Mucosa of stomach (tissue), 1 donor: ENCODE measurements at regions not wholly inside any gene's neighbourhood (a gene's known extent, or its start where the extent isn't known, plus 50 kb on each side); places are given as distances from the start of the nearest gene placed in this dataset.

ENCODE experiments used
- H3K27me3 ChIP-seq: one replicate; pipeline ENCODE4 v1.7.0; 2013; ENCODE audit warnings: mild to moderate bottlenecking, low read length; ENCODE audit not compliant: control insufficient read depth, insufficient read depth
- H3K36me3 ChIP-seq: one replicate; pipeline ENCODE4 v1.7.0; 2013; ENCODE audit warnings: low read length; ENCODE audit not compliant: control insufficient read depth, insufficient read depth
- H3K4me1 ChIP-seq: one replicate; pipeline ENCODE4 v1.7.0; 2013; ENCODE audit warnings: mild to moderate bottlenecking, low read length; ENCODE audit not compliant: control insufficient read depth, insufficient read depth
- H3K4me3 ChIP-seq: one replicate; pipeline ENCODE4 v1.7.0; 2013; ENCODE audit warnings: low read length
- H3K9ac ChIP-seq: one replicate; pipeline ENCODE4 v1.7.0; 2013; ENCODE audit warnings: mild to moderate bottlenecking, low read length, moderate library complexity
- H3K9me3 ChIP-seq: one replicate; pipeline ENCODE4 v1.7.0; 2013; ENCODE audit warnings: mild to moderate bottlenecking, low read length, moderate library complexity; ENCODE audit not compliant: control insufficient read depth
- donor health status: Pancreatic carcinoma.

DNA sequence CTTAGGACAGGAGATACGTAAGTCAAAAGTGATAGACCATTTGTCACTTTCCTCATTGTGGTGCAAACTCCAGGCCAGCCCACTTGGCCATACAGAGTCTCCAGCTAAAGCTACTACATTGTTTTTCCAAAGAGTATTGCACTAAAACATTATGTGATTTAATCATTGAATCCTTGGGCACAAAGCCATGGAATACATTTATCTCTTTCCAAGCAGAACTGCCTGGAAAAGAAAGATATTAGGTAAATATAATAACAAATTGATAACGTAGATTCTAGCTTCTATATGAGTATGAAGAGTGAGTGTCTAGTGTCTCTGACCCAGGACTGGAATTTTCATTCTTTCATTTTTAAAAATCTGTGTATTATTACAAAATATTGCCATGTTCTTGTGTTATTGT lies 863.7 kb upstream of the SEMA6D start:
- H3K9ac ChIP-seq = no peak overlapping the region
- no peaks in the 10 kb centered on the region for H3K36me3 ChIP-seq
- no peaks in the 10 kb centered on the region for H3K9me3 ChIP-seq
- no peak overlapping the region for H3K4me3 ChIP-seq
- H3K27me3 ChIP-seq = no peaks in the 10 kb centered on the region
- no peaks in the 10 kb centered on the region for H3K4me1 ChIP-seq

DNA sequence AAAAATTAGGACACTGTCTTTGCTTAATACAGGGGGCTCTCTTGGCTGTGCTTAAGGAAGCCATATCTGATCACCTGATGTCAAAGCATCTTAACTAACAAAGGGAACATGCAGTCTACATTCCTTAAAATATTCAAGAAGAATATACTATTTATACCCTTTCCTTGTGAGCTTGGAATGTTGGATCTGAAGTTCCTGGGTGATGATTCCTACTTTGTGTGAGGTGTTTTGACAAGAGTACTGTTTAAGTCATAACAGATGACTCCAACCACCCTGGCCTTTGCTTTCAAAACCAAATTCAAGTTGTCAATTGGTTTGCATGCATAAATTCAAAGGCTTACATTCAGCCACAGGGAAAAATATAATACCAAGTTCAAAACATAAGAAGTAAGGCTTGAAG lies 862.7 kb upstream of the SEMA6D start:
- H3K27me3 ChIP-seq = no peaks in the 10 kb centered on the region
- no peaks in the 10 kb centered on the region for H3K9me3 ChIP-seq
- no peaks in the 10 kb centered on the region for H3K4me1 ChIP-seq
- no peak overlapping the region for H3K9ac ChIP-seq
- H3K4me3 ChIP-seq = no peak overlapping the region
- no peaks in the 10 kb centered on the region for H3K36me3 ChIP-seq

DNA sequence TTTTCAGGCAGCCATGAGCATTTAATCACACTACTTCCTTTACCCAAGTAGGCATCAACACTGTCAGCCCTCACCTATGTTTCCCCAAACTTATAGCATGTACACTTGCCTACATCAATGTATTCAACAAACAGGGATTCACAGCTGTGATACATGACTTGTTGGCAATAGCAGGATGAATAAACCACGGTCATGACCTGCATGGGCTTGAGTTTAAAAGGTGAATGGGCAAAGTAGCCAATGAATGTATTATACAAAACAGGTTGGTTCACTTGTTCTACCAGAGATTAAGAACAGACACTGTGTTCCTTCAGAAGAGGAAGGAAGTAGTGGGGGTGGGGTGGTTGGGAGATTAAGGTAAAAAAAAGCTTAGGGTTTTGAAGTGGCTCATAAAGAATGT lies 861.9 kb upstream of the SEMA6D start:
- no peaks in the 10 kb centered on the region for H3K36me3 ChIP-seq
- no peak overlapping the region for H3K4me3 ChIP-seq
- H3K9me3 ChIP-seq = no peaks in the 10 kb centered on the region
- no peaks in the 10 kb centered on the region for H3K27me3 ChIP-seq
- H3K9ac ChIP-seq = no peak overlapping the region
- no peaks in the 10 kb centered on the region for H3K4me1 ChIP-seq

DNA sequence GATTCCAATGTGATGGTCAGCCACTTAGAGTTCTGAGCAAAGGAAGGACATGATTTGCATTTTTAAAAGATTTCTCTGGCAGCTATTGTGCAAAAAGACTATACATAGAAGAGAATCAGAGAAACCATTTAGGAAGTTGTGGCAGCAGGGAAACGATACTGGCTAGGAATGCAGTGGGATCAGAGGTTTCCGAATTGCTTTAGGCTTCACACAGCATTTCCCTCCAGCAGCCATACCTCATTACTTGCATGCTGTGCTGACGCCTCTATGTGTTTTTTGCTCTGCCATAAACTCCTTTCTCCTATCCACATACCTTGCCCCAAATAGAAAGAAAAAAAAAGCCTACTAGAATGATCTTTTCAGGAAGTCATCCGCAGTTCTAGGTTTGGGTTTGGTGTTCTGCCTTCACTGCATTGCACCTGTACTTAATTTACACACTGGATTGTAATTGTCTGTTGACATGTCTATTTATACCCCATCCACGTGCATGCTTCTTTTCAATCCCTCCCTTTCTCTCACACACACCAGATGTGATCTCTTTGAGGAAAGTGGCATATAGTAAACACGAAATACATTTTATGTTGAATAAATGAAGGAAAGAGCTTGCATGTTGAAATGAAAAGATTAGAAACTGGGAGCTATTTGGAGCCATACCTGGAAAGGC lies 860.3 kb upstream of the SEMA6D start:
- Histone ChIP-seq H3K36me3 (no peaks in the 10 kb centered on the region), H3K4me1 (no peaks in the 10 kb centered on the region), H3K9ac (no peak overlapping the region)

DNA sequence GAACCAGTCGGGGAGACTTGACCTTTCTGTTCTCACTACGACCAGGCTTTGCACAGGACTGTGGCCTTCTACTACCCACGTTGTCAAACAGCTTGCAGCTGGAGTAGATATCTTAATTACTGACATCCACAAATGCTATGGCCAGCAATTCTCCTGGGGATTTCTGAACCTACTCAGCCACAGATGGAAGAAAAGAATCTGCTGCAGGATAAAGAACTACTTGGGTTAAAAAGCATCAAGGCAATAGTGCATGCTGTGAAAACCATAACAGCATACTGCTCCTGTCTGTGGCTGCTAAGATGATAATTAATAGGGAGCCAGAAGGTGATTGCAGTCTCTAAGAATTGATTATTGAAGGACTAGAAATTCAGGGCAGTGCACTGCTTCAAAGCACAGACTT lies 859.2 kb upstream of the SEMA6D start:
- Histone ChIP-seq H3K4me1 (no peaks in the 10 kb centered on the region), H3K9me3 (no peaks in the 10 kb centered on the region), H3K9ac (no peak overlapping the region), H3K36me3 (no peaks in the 10 kb centered on the region), H3K4me3 (no peak overlapping the region), H3K27me3 (no peaks in the 10 kb centered on the region)

More for the DNA sequence above, 860.3 kb upstream of the SEMA6D start:
- Histone ChIP-seq H3K27me3 (no peaks in the 10 kb centered on the region), H3K4me3 (no peak overlapping the region), H3K9me3 (no peaks in the 10 kb centered on the region)

DNA sequence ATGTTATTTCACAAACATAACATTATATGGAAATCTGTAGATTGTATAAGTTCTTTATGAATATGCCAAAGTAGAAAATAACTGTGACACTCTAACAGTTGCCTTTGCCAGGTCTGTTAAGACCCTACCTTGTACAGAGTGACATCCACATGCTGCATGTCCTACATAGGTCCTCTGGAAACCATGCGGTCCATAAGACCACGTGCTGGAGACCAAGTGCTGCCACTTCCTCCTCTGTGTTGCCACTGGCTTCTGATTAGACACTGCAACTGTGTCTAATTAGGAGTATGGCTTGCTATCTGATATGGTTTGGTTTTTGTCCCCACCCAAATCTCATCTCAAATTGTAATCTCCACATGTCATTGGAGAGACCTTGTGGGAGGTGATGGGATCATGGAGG lies 855.5 kb upstream of the SEMA6D start:
- no peaks in the 10 kb centered on the region for H3K27me3 ChIP-seq
- no peaks in the 10 kb centered on the region for H3K4me1 ChIP-seq
- no peaks in the 10 kb centered on the region for H3K9me3 ChIP-seq
- H3K36me3 ChIP-seq = no peaks in the 10 kb centered on the region
- no peak overlapping the region for H3K9ac ChIP-seq
- H3K4me3 ChIP-seq = no peak overlapping the region

DNA sequence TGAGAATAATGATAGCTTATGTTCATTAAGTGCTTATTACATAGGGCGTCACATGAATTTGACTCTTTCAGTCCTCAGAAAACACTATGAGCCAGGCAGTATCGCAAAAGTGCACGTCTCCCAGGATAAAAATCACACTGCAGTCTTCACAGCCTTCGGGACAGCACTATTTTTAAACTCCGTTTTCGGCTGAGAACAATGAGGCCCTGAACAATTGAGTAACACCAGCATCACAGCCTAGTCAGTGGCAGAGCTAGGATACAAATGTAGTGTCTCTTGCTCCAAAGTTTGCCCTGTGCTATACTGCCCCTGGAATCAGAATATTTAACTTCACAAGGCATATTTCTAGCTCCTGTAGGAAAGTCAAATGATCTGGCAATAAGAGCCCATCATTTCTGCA lies 852.1 kb upstream of the SEMA6D start:
- Histone ChIP-seq H3K4me1 (no peaks in the 10 kb centered on the region), H3K9me3 (no peaks in the 10 kb centered on the region), H3K27me3 (no peaks in the 10 kb centered on the region), H3K9ac (no peak overlapping the region), H3K4me3 (no peak overlapping the region), H3K36me3 (no peaks in the 10 kb centered on the region)

DNA sequence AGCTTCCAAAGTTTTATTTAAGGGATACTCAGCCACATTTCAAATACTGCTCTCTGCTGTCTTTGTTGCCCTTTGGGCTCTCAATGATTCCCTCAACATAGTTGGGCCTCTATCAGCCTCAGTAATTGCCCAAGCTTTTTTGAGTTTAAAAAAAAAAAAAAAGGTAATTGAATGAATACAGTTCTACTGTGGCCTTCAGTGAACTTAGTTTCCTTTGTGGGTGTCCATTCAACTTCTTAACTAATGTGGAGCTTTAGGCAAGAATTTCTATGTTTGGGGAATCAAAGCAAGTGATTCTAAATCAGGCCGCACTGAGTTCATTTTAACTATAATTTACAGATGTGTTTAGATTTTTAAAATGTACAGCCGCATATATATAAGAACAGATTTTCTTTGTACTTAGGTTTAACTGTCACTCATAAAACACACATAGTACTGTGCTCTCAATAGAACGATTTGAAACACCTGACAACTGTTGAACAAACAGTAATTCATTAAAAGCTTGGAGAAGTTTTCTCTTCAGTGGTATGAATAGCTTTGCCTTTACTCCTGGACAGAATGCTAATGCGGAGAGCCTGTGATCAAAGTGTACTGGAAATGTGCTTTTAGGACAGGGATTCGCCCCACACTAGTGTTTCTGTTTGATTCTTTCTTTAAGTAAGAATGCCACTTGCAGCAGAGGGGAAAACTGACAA lies 844.9 kb upstream of the SEMA6D start:
- Histone ChIP-seq H3K27me3 (no peaks in the 10 kb centered on the region), H3K9ac (no peak overlapping the region), H3K4me1 (no peaks in the 10 kb centered on the region), H3K9me3 (no peaks in the 10 kb centered on the region), H3K4me3 (no peak overlapping the region), H3K36me3 (no peaks in the 10 kb centered on the region)

DNA sequence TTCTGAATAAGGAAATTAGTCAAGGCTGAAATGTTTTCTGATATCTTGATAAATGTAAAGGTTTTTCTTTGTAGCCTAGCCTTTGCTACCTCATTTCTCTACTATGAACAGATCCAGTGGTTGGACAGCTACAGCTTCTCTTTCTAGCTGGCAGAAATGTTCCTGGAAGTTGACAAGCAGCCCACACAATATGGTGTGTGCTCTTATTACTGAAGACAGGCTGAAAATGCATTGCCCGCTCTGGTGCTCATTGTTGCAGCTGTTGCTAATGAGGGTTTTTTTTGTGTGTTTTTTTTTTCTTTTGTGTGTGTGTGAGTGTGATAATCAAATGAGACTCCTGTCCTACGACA lies 844.3 kb upstream of the SEMA6D start:
- H3K9ac ChIP-seq = no peak overlapping the region
- H3K4me1 ChIP-seq = no peaks in the 10 kb centered on the region
- H3K9me3 ChIP-seq = no peaks in the 10 kb centered on the region
- no peaks in the 10 kb centered on the region for H3K36me3 ChIP-seq
- no peak overlapping the region for H3K4me3 ChIP-seq
- H3K27me3 ChIP-seq = no peaks in the 10 kb centered on the region

DNA sequence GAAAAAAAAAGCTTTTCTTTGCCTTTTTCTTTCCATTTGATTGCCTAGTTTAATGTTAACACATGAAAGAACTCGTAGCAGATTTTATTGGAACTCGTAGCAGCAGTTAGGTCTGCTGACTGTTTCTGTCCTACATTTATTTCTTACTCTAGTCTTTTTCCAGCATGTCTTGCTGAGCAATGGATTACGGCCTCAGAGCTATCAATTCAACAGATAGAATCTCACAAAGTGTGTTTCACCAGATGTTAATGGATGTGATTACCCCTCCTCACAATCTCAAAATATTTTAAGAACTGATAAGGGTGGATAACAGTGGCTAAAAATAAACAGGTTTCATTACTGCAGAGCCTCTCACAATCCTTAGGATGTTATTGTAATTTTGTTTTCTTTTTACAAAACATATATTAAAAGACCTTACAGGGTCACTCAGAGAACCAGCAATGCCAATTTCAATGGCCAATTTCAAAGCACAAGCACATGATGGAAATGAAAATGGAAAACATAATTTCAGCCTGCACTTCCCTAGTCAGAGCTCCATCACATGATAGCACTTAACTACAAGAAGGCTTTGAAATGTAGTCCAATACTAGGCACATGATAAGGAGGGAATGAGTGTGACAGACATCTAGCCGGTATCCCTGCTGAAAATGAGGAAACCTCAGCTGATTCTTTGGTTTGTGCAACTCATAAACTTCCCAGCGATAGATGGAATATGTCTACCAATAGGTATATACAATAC lies 838.1 kb upstream of the SEMA6D start:
- Histone ChIP-seq H3K27me3 (no peaks in the 10 kb centered on the region), H3K9me3 (no peaks in the 10 kb centered on the region), H3K36me3 (no peaks in the 10 kb centered on the region), H3K4me1 (no peaks in the 10 kb centered on the region), H3K4me3 (no peak overlapping the region), H3K9ac (no peak overlapping the region)

DNA sequence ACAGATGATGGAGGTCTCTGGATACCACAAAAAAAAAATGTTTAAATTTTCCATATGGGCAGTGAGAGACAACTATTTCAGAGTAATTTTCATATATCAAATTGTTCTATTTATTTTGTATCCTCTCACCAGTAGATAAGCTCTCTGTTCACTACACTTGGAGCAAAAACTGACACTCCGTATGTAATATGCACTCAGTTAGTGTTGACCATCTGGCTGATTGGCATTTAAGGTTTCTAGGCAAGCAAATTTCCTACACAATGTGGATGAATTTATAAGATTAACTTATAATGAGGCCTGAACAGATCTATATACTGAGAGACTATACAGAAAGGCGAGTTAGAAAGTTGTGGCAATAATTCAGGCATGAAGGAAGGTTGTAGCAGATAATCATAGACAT lies 836.5 kb upstream of the SEMA6D start:
- Histone ChIP-seq H3K4me1 (no peaks in the 10 kb centered on the region), H3K9me3 (no peaks in the 10 kb centered on the region), H3K4me3 (no peak overlapping the region), H3K9ac (no peak overlapping the region), H3K36me3 (no peaks in the 10 kb centered on the region), H3K27me3 (no peaks in the 10 kb centered on the region)

DNA sequence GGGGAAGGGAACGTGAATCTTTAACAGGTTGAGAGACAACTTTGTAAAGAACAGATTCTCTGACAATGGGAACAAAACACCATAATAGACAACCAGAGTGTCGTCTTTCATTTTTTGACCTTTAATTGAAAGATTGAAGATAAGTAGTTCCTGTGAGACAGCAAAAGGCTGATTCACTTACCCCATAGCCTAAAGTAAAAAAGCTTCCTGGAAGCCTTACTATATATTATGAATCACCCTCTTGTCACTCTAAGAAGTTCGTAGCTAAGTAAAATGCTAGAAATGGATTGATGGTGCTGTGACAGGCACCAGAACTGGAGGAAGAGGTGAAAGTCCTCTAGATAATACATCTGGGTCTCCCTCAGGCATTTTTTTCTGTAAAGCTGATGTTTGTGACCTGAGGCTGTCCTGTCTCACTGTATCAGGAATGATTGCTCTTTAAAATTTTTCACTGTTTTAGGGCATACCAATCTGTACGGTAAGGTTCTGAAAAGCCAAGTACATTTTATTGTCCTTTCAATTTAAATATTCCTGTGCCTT lies 824.6 kb upstream of the SEMA6D start:
- Histone ChIP-seq H3K9ac (no peak overlapping the region), H3K9me3 (no peaks in the 10 kb centered on the region), H3K4me3 (no peak overlapping the region), H3K36me3 (no peaks in the 10 kb centered on the region), H3K27me3 (no peaks in the 10 kb centered on the region), H3K4me1 (no peaks in the 10 kb centered on the region)
